GM18511 (cell line): ENCODE measurements at regions not wholly inside any gene's neighbourhood (a gene's known extent, or its start where the extent isn't known, plus 50 kb on each side); places are given as distances from the start of the nearest gene placed in this dataset.

Source experiments
- ATAC-seq: cut with Tn5 transposase; IDR thresholded peaks from one replicate; pipeline ENCODE4 v1.9.1; 2021; ENCODE audit warnings: mild to moderate bottlenecking, moderate library complexity; ENCODE audit not compliant: unreplicated experiment

- no peak for ATAC-seq
These were observed 2154.9 kb downstream of the LRRC4C start for GRCh38 chr11:39304586-39304985.

- ATAC-seq, result no peak
These were observed 2164.8 kb downstream of the LRRC4C start for GRCh38 chr11:39294648-39295047.

- no peak for ATAC-seq
These were observed 2171.4 kb downstream of the LRRC4C start for GRCh38 chr11:39288011-39288410.

- ATAC-seq, result no peak
These were observed 2191.2 kb downstream of the LRRC4C start for GRCh38 chr11:39268176-39268690.

GRCh38 chr11:39255648-39256047 is 2203.8 kb downstream of the LRRC4C start:
- no peak for ATAC-seq

- no peak for ATAC-seq
These were observed 2209.7 kb downstream of the LRRC4C start for GRCh38 chr11:39249566-39250365.

GRCh38 chr11:39247570-39248137 is 2211.8 kb downstream of the LRRC4C start:
- ATAC-seq, result no peak

GRCh38 chr11:39239553-39239952 is 2219.9 kb downstream of the LRRC4C start:
- ATAC-seq, result no peak

GRCh38 chr11:39236916-39237315 is 2222.5 kb downstream of the LRRC4C start:
- no peak for ATAC-seq

- no peak for ATAC-seq
These were observed 2237.8 kb downstream of the LRRC4C start for GRCh38 chr11:39221550-39222138.

GRCh38 chr11:39220501-39221230 is 2238.8 kb downstream of the LRRC4C start:
- no peak for ATAC-seq

GRCh38 chr11:39220069-39220468 is 2239.4 kb downstream of the LRRC4C start:
- no peak for ATAC-seq

- no peak for ATAC-seq
These were observed 2249.5 kb downstream of the LRRC4C start for GRCh38 chr11:39209981-39210380.

GRCh38 chr11:39205236-39205995 is 2254.0 kb downstream of the LRRC4C start:
- ATAC-seq, result no peak

GRCh38 chr11:39192671-39193070 is 2266.8 kb downstream of the LRRC4C start:
- ATAC-seq, result no peak

- no peak for ATAC-seq
These were observed 2268.7 kb downstream of the LRRC4C start for GRCh38 chr11:39190751-39191150.

GRCh38 chr11:39177678-39178077 is 2281.8 kb downstream of the LRRC4C start:
- no peak for ATAC-seq

GRCh38 chr11:39174965-39175364 is 2284.5 kb downstream of the LRRC4C start:
- no peak for ATAC-seq

GRCh38 chr11:39174196-39174595 is 2285.3 kb downstream of the LRRC4C start:
- ATAC-seq, result no peak

GRCh38 chr11:39165021-39165420 is 2294.4 kb downstream of the LRRC4C start:
- ATAC-seq, result no peak

GRCh38 chr11:39149214-39149613 is 2310.2 kb downstream of the LRRC4C start:
- ATAC-seq, result no peak
